HL-60 (cell line): ENCODE measurements at regions not wholly inside any gene's neighbourhood (a gene's known extent, or its start where the extent isn't known, plus 50 kb on each side); places are given as distances from the start of the nearest gene placed in this dataset.

ENCODE experiments used
- DNase-seq, 2 experiments: peaks; one replicate each; pipeline ENCODE4 v3.0.0-alpha.2; 2010 to 2020; ENCODE audit warnings: low read depth in 1 of 2, low spot score in 1 of 2
- H3K27ac ChIP-seq: fragments of 250-450 bp; sonication (Bioruptor Pico); replicated peaks from 2 replicates; pipeline ENCODE4 v1.5.1; 2020; ENCODE audit warnings: mild to moderate bottlenecking, moderate library complexity
- H3K27me3 ChIP-seq: fragments of 250-450 bp; sonication (Bioruptor Pico); 2 replicates; pipeline ENCODE4 v1.5.1; 2021; ENCODE audit warnings: mild to moderate bottlenecking, moderate library complexity; ENCODE audit not compliant: insufficient read depth, poor library complexity, severe bottlenecking
- H3K4me3 ChIP-seq: replicated peaks from 2 replicates; pipeline ENCODE4 v1.5.1; 2011; ENCODE audit warnings: mild to moderate bottlenecking, control low read depth, low read length; ENCODE audit not compliant: insufficient read depth
- CTCF ChIP-seq: IDR thresholded peaks from one replicate; pipeline ENCODE4 v1.5.1; 2011; ENCODE audit warnings: low read length, control low read depth, inconsistent platforms; ENCODE audit not compliant: insufficient read depth
- GABPA ChIP-seq: IDR thresholded peaks from 2 replicates; pipeline ENCODE4 v1.6.1; 2012; ENCODE audit warnings: low read depth
- POLR2AphosphoS5 ChIP-seq: IDR thresholded peaks from 2 replicates; pipeline ENCODE4 v1.6.1; 2012; ENCODE audit warnings: low read depth
- REST ChIP-seq: IDR thresholded peaks from 2 replicates; pipeline ENCODE4 v1.6.1; 2012; ENCODE audit warnings: low read depth; ENCODE audit not compliant: insufficient replicate concordance
- SPI1 ChIP-seq: IDR thresholded peaks from 2 replicates; pipeline ENCODE4 v1.6.1; 2012; ENCODE audit warnings: low read depth, mild to moderate bottlenecking, borderline replicate concordance

GRCh38 chr13:106260352-106260751 is 275.1 kb downstream of the EFNB2 start:
- no peak for DNase-seq
- Histone ChIP-seq H3K4me3 (no peak overlapping the region), H3K27ac (no peak overlapping the region), H3K27me3 (no peaks in the 10 kb centered on the region)
- TF ChIP-seq REST (no peak), POLR2AphosphoS5 (no peak), SPI1 (no peak), CTCF (no peak), GABPA (no peak)

- no peaks in the 10 kb centered on the region for H3K27me3 ChIP-seq
- H3K27ac ChIP-seq = no peak overlapping the region
- H3K4me3 ChIP-seq = no peak overlapping the region
- TF ChIP-seq GABPA (no peak), CTCF (no peak), SPI1 (no peak), REST (no peak), POLR2AphosphoS5 (no peak)
- DNase-seq = no peak
Observed at GRCh38 chr13:106259928-106260327, 275.5 kb downstream of the EFNB2 start.

- no peaks in the 10 kb centered on the region for H3K27me3 ChIP-seq
- no peak overlapping the region for H3K27ac ChIP-seq
- TF ChIP-seq GABPA (no peak), SPI1 (no peak), REST (no peak), POLR2AphosphoS5 (no peak), CTCF (no peak)
- no peak for DNase-seq
- no peak overlapping the region for H3K4me3 ChIP-seq
Observed at GRCh38 chr13:106246666-106247188, 288.7 kb downstream of the EFNB2 start.
